Activated T-helper 17 cell treated with anti-CD3 and anti-CD28 coated beads, Interleukin-2, amount 50 U/mL, for 72 hours (primary cell): ENCODE measurements at regions not wholly inside any gene's neighbourhood (a gene's known extent, or its start where the extent isn't known, plus 50 kb on each side); places are given as distances from the start of the nearest gene placed in this dataset.

Experiments used
- ATAC-seq: fragments of 150-1000 bp; cut with Tn5 transposase; replicated peaks from 2 replicates; pipeline ENCODE4 v1.10.0; 2021; ENCODE audit warnings: mild to moderate bottlenecking, moderate library complexity
- H3K27ac Mint-ChIP-seq: one replicate; pipeline ENCODE4 v1.8.0; 2022; ENCODE audit warnings: mixed read lengths
- H3K27me3 Mint-ChIP-seq: one replicate; pipeline ENCODE4 v1.8.0; 2022; ENCODE audit warnings: mixed read lengths
- H3K36me3 Mint-ChIP-seq: one replicate; pipeline ENCODE4 v1.8.0; 2022; ENCODE audit warnings: low read depth, mild to moderate bottlenecking, mixed read lengths
- H3K4me1 Mint-ChIP-seq: one replicate; pipeline ENCODE4 v1.8.0; 2022; ENCODE audit warnings: mixed read lengths
- H3K4me3 Mint-ChIP-seq: one replicate; pipeline ENCODE4 v1.8.0; 2022; ENCODE audit warnings: mild to moderate bottlenecking, mixed read lengths
- H3K9me3 Mint-ChIP-seq: one replicate; pipeline ENCODE4 v1.8.0; 2022; ENCODE audit warnings: mixed read lengths

DNA sequence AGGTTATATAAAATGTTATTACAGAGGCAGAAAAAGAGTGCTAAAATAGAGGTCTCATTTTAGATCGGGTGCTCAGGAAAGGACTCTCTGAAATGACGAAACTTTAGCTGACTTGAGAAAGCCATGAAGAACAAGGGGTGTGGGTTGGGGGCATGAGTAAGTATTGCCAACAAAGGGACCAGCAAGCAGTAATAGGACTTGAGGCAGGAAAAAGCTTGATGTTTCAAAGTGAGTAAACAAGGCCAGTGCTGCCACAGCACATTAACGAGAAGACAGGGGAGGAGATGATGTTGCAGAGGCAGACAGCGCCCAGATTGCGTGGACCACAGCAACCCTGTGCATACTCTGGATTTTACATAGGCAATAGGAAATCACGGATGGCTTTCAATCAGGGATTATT, 318.8 kb downstream of the ZEB2 start:
- Mint-ChIP-seq H3K9me3 (peaks cover 4% of the 10 kb centered on the region), H3K36me3 (peaks cover 17% of the 10 kb centered on the region), H3K4me1 (peaks cover 39% of the 10 kb centered on the region), H3K4me3 (peak overlapping the region; percentile 65), H3K27me3 (no peaks in the 10 kb centered on the region), H3K27ac (peak overlapping the region; percentile 92)
- peak; percentile 82 for ATAC-seq

DNA sequence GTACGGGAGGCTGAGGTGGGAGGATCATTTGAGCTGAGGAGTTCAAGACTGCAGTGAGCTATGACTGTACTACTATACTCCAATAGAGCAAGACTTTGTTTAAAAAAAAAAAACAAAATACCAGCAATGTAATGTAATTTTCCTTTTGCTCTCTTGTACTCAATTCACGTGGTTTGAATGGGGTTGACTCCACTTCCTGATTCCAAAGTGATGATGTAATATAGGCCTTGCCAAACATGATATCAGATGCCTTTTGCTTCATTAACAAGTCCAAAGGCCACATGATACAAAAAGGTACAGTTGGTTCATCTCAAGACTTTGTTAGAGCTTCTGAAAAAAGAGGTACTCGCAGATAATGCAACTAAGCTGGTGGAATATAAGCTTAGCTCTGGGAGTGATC, 321.8 kb downstream of the ZEB2 start:
- no peaks in the 10 kb centered on the region for H3K27me3 Mint-ChIP-seq

DNA sequence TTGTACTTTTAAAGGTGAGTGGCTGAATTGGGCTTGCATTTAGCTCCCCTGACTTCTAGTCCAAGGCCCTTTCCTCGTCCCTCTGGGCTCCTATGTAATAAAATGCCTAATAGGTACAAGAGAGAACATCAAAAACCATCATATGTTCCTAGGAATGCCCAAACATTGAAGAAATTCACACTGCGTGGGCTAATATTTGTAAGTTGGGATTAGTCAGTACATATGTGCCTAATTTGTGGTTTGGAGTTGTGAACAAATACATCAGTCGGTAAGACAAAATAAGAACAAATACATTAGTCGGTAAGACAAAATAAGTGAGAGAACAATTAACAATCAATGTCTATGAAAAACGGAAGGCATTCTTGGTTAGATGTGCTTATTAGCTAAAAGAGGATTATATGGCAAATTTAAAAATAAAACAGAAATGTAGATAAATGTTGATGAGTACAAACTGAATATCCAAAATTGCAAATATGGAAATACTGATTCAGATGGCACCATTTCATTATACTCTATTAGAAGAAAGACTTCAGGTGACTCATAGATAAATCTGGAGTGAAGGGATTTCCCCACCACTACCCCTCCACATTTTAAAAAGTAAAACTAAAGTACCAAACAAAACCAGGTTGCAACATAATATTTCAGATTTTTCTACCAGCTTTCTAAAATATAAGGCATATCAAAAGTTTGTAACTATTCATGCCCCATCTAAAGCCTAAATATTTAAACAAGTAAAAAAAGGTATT, 325.4 kb downstream of the ZEB2 start:
- peak overlapping the region; percentile 47 for H3K4me3 Mint-ChIP-seq
- peaks cover 4% of the 10 kb centered on the region for H3K9me3 Mint-ChIP-seq
- peaks cover 23% of the 10 kb centered on the region for H3K4me1 Mint-ChIP-seq
- peaks cover 7% of the 10 kb centered on the region for H3K36me3 Mint-ChIP-seq
- H3K27ac Mint-ChIP-seq = peak overlapping the region; percentile 55
- ATAC-seq = peak; percentile 64
- no peaks in the 10 kb centered on the region for H3K27me3 Mint-ChIP-seq

More for the DNA sequence above, 321.8 kb downstream of the ZEB2 start:
- Mint-ChIP-seq H3K27ac (peak overlapping the region; percentile 83), H3K9me3 (peaks cover 4% of the 10 kb centered on the region), H3K4me1 (peaks cover 42% of the 10 kb centered on the region), H3K4me3 (peak overlapping the region; percentile 54), H3K36me3 (peaks cover 17% of the 10 kb centered on the region)
- ATAC-seq = no peak

DNA sequence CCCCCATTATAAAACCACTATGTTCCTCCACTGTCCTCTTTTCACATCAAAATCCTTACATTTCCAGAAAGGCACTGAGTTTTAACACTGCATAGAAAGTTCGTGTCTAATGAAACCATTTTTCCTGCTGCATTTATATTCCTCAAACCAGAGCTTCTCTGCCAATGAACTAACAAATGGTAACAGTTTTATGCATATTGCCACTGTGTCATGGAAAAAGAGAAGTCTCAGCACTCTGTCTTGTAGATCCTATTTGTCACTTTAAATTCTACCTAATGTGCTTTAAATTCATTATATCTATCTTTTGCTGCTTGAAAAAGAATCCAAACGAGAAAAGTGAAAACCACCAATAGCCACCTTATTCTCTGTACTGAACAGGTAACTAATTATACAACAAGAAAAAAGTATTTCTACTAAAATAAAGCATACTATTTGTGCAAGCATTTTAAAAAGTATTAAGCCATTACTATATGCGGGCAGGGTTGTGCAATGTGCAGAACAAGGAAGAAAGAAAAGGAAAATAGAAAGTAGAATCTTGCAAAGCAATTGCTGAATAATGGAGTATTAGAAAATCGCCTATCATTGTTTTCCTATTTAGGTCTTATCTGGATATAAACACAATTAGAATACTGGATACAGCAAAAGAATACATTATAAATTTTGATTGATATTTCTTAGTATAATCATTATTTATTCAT, 328.9 kb downstream of the ZEB2 start:
- no peaks in the 10 kb centered on the region for H3K27me3 Mint-ChIP-seq

DNA sequence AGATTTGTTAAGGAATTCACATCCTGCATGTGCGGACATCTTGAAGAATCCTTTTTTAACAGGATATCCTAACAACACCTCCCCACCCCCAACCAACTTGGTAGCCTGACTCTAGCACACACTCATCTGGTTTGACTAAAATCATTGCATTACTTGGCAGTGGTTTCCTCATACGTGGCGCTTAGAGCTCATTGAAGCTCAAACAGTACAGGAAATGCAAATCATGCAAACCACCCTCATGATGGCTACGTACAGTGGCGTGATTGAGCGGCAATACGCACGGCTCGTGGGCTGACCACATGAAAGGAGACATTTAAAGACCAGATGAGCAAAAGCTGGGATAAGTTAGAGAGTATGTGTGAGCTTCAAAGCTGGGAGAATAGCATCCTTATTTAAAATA, 336.2 kb downstream of the ZEB2 start:
- Mint-ChIP-seq H3K27ac (peak overlapping the region; percentile 85), H3K9me3 (no peaks in the 10 kb centered on the region), H3K4me1 (peaks cover 6% of the 10 kb centered on the region), H3K27me3 (no peaks in the 10 kb centered on the region), H3K36me3 (no peaks in the 10 kb centered on the region), H3K4me3 (peak overlapping the region; percentile 52)
- peak; percentile 99 for ATAC-seq

More for the DNA sequence above, 328.9 kb downstream of the ZEB2 start:
- no peak for ATAC-seq
- H3K9me3 Mint-ChIP-seq = no peaks in the 10 kb centered on the region
- H3K4me3 Mint-ChIP-seq = no peak overlapping the region
- no peaks in the 10 kb centered on the region for H3K36me3 Mint-ChIP-seq
- peaks cover 5% of the 10 kb centered on the region for H3K4me1 Mint-ChIP-seq
- H3K27ac Mint-ChIP-seq = no peak overlapping the region

DNA sequence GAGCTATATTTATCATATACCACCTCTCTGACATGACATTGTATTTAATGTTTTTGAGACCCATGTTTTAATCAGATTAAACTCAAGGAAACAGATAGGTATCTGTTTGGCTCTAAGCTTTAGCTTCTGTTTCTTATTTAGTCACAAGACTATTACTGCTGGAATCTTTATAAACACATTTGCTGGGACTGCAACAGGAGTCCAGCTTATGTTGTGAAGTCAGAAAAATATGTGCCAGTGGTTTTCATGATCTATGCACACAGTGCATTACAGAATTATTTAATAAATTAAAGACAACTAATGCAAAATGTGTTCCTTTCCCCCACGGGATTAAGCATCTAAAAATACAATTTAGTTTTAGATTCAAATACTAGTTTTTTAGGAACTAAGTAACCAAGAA, 338.9 kb downstream of the ZEB2 start:
- H3K27me3 Mint-ChIP-seq = no peaks in the 10 kb centered on the region
- no peak for ATAC-seq
- no peak overlapping the region for H3K4me3 Mint-ChIP-seq
- no peaks in the 10 kb centered on the region for H3K9me3 Mint-ChIP-seq
- peak overlapping the region; percentile 43 for H3K27ac Mint-ChIP-seq
- no peaks in the 10 kb centered on the region for H3K36me3 Mint-ChIP-seq
- H3K4me1 Mint-ChIP-seq = peaks cover 6% of the 10 kb centered on the region

DNA sequence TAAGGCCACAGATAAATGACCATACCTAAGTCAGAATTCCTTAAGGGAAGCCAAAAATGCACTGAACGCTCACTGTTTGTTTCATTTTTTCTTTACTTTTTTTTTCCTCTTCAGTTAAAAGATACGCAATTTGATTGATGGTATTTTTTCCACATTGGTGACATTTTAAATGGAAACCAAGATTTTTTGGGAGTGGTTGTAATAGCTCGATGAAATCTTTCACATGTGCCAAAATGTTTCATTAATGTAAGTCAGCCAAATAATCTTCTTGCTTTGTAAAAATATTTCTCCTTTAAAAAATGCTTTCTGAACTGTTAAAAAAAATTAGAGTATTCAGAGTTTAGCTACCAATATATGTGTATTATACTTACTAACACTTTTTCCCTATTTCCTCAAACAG, 339.8 kb downstream of the ZEB2 start:
- Mint-ChIP-seq H3K9me3 (no peaks in the 10 kb centered on the region), H3K4me1 (peaks cover 6% of the 10 kb centered on the region), H3K36me3 (no peaks in the 10 kb centered on the region), H3K27me3 (no peaks in the 10 kb centered on the region), H3K27ac (no peak overlapping the region), H3K4me3 (no peak overlapping the region)
- no peak for ATAC-seq

DNA sequence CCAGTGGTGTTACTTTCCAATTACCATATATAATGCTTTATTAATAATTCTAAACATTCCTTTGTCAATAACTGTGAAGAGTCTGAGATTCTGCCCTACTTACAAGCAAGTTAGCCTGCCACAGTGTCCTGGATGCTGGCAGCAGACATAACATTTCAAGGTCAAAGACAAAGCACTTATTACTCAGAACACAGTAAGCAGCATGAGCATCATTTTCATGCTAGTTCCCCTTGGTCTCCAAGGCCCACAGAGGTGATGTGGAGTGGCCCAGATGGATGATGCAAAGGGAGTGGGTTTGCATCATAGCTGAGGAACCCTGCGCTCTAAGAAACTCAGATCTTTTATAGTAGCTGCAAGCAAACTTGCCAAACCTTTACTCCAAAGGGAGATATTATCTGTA, 349.7 kb downstream of the ZEB2 start:
- H3K36me3 Mint-ChIP-seq = peaks cover 7% of the 10 kb centered on the region
- peaks cover 5% of the 10 kb centered on the region for H3K9me3 Mint-ChIP-seq
- ATAC-seq = no peak
- no peak overlapping the region for H3K27ac Mint-ChIP-seq
- H3K27me3 Mint-ChIP-seq = no peaks in the 10 kb centered on the region
- H3K4me1 Mint-ChIP-seq = no peaks in the 10 kb centered on the region
- H3K4me3 Mint-ChIP-seq = no peak overlapping the region

DNA sequence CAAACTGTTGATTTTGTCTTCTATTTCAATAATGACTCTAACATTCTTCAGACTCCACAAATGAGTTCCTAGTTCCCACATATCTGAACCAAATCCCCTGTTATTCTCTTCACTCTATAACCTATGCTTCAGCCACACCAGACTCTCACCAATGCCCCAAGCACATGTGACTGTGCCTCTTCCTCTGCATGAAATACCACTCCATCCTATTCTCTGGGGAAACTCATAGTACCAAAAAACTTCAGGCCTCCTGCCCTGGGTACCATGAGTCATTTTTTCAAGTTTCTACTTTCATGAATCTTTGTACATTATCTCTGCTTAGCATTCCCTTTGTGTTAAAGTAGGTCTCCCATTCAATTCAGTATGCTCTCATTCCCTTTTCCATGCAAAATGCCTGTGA, 353.2 kb downstream of the ZEB2 start:
- Mint-ChIP-seq H3K4me3 (no peak overlapping the region), H3K9me3 (no peaks in the 10 kb centered on the region), H3K27ac (no peak overlapping the region), H3K27me3 (no peaks in the 10 kb centered on the region), H3K4me1 (no peaks in the 10 kb centered on the region), H3K36me3 (no peaks in the 10 kb centered on the region)
- ATAC-seq = peak; percentile 98

DNA sequence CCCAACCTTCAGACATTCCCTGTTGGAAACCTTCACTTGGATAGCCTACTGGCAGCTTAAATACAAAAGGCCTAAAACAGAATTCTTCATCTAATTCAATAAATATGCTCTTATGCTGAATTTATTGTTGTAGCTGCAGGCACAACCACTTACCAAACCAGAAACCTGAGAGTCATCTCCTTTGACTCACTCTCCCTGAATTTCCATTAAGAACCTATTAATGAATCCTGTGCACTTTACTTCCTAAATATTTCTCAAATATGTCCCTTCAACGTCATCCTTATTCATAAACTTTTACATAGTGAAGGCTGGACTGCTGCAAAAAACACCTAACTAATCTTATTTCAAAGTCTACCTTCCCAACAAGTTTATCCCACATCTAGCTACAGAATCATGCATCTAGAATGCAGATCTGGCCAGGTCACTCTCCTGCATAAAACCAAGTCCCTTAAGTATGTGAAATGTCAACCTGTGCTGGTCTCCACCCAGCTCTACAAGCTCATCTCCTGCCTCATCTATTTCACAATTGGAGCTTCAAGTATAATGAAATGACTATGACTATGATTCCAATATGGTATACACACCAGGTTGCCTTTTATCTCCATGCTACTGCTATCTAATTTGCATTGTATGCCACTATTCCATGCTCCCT, 354.2 kb downstream of the ZEB2 start:
- no peaks in the 10 kb centered on the region for H3K9me3 Mint-ChIP-seq
- no peaks in the 10 kb centered on the region for H3K36me3 Mint-ChIP-seq
- H3K27me3 Mint-ChIP-seq = no peaks in the 10 kb centered on the region
- no peaks in the 10 kb centered on the region for H3K4me1 Mint-ChIP-seq
- H3K27ac Mint-ChIP-seq = no peak overlapping the region
- H3K4me3 Mint-ChIP-seq = no peak overlapping the region
- no peak for ATAC-seq

DNA sequence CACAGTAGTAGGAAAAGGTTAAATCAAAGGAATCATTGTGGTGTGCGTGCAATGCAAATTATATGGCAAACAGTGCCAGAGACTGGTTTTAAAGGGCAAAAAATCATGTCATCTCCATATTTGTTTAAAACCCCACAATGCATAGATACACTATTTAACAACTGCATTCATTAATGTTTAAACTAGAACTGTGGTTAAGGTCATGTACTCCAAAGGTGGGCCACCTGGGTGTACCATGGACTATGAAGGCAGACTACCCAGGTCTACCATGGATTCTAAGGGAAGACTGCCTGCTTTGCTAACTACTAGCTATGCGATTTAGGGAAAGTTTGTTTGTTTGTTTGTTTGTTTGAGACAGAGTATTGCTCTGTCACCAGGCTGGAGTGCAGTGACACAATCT, 356.3 kb downstream of the ZEB2 start:
- H3K27me3 Mint-ChIP-seq = no peaks in the 10 kb centered on the region
- no peak overlapping the region for H3K27ac Mint-ChIP-seq
- ATAC-seq = no peak
- no peaks in the 10 kb centered on the region for H3K9me3 Mint-ChIP-seq
- H3K4me1 Mint-ChIP-seq = no peaks in the 10 kb centered on the region
- no peaks in the 10 kb centered on the region for H3K36me3 Mint-ChIP-seq
- no peak overlapping the region for H3K4me3 Mint-ChIP-seq

DNA sequence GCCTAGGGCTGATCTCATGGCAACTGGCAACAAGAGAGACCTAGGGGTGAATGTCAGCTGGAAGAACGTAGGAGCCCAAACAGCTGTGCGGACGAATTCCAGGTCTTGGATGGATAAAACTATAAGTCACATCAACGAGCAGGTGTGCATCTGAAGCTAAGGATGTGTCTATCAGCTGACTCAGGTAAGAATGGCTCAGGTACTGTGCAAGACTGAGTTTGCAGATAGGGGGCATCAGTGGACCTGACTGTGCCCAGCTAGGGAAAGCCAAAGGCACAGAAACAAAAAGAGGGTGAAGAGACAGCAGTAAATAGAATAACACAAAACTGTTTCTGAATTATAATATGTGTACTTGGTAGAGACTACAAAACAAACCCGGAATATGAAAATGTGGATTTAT, 357.3 kb downstream of the ZEB2 start:
- no peak overlapping the region for H3K4me3 Mint-ChIP-seq
- H3K27me3 Mint-ChIP-seq = no peaks in the 10 kb centered on the region
- H3K27ac Mint-ChIP-seq = no peak overlapping the region
- no peaks in the 10 kb centered on the region for H3K4me1 Mint-ChIP-seq
- H3K36me3 Mint-ChIP-seq = no peaks in the 10 kb centered on the region
- H3K9me3 Mint-ChIP-seq = no peaks in the 10 kb centered on the region
- peak; percentile 72 for ATAC-seq

DNA sequence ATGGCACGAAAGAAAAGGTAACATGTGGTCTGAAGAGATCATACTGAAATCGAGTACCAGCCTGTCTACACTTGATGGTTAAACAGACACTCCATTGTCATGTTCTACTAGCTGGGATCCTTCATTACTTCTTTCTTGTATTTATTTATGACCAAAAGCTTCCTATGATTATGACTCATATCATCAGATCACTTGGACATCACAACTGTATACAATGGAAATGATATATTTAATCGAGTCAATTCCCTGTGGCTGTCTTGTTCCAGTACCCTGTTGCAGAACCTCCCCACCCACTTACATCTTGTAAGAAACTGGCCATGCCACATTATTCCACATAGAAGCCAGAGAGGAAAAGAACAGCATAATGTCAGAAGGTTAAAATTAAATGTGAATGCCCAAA, 358.9 kb downstream of the ZEB2 start:
- H3K4me1 Mint-ChIP-seq = peaks cover 4% of the 10 kb centered on the region
- no peaks in the 10 kb centered on the region for H3K36me3 Mint-ChIP-seq
- no peaks in the 10 kb centered on the region for H3K27me3 Mint-ChIP-seq
- H3K27ac Mint-ChIP-seq = no peak overlapping the region
- H3K4me3 Mint-ChIP-seq = no peak overlapping the region
- no peaks in the 10 kb centered on the region for H3K9me3 Mint-ChIP-seq
- no peak for ATAC-seq

DNA sequence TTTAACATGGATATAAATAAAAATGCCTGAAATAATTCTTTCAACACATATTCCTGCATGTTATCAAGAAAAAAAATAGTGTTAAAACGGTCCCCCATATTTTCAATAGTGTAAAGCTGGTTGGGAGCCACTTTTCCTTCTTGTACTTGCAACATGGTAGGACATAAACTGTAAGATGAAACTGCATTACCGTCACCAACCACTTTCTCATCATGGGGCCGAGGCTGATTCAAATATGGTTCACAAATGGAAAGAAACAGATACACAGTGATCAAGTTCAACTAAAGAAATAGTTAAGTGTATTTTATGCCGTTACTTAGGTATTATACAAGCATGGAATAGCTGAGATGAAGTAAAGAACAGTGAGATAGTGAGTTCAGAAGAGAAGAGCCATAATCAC, 360.7 kb downstream of the ZEB2 start:
- Mint-ChIP-seq H3K4me3 (no peak overlapping the region), H3K27ac (no peak overlapping the region), H3K36me3 (no peaks in the 10 kb centered on the region), H3K4me1 (peaks cover 4% of the 10 kb centered on the region), H3K27me3 (no peaks in the 10 kb centered on the region), H3K9me3 (no peaks in the 10 kb centered on the region)
- no peak for ATAC-seq

DNA sequence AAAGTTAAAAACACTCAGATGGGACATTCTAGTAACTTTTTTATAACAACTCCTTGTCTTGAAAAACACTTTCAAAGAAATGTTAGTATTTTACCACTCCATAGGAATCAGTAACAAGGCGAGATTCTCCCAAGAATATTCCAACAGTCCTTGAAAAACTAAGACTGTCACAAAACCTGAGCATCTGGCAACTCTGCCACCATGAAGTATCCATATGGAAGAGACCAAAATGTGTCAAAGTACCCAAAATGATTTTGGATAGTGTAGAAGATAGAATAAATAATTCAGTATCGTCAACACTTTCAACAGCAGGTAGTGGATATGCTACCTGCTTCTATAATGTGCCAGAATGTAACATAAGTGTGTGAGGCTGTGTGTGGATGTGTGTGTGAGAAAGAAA, 361.8 kb downstream of the ZEB2 start:
- H3K36me3 Mint-ChIP-seq = no peaks in the 10 kb centered on the region
- ATAC-seq = no peak
- no peaks in the 10 kb centered on the region for H3K9me3 Mint-ChIP-seq
- H3K4me1 Mint-ChIP-seq = peaks cover 4% of the 10 kb centered on the region
- no peak overlapping the region for H3K27ac Mint-ChIP-seq
- H3K4me3 Mint-ChIP-seq = no peak overlapping the region
- H3K27me3 Mint-ChIP-seq = no peaks in the 10 kb centered on the region
